Ovary (tissue), 7 donors: ENCODE measurements at regions not wholly inside any gene's neighbourhood (a gene's known extent, or its start where the extent isn't known, plus 50 kb on each side); places are given as distances from the start of the nearest gene placed in this dataset.
"Not testable (repeated sequence)": the region's sequence is repeated elsewhere in the genome, so short reads cannot be mapped to it uniquely, and the experiment has no call there.

ENCODE experiments used
- DNase-seq, 5 donors: peaks; one replicate each; pipeline ENCODE4 v3.0.0-alpha.2; 2019 to 2020
- H3K27ac ChIP-seq, 2 donors: fragments of 200-600 bp; one replicate each; pipeline versions ENCODE4 v1.5.1 to v1.8.0; 2019 to 2022
- H3K27me3 ChIP-seq: fragments of 200-600 bp; one replicate; pipeline ENCODE4 v1.8.0; 2022
- H3K36me3 ChIP-seq: fragments of 200-600 bp; sonication (generic); one replicate; pipeline ENCODE4 v1.5.1; 2019
- H3K4me1 ChIP-seq: one replicate; pipeline ENCODE4 v1.8.1; 2013; ENCODE audit warnings: mild to moderate bottlenecking, moderate library complexity; ENCODE audit not compliant: insufficient read depth
- H3K4me3 ChIP-seq: fragments of 200-600 bp; sonication (generic); one replicate; pipeline ENCODE4 v1.5.1; 2017
- H3K9me3 ChIP-seq, 2 donors: fragments of 200-600 bp in 1 of 2; sonication (generic) in 1 of 2; one replicate each; pipeline versions ENCODE4 v1.5.1 to v1.8.1; 2013 to 2019; ENCODE audit warnings: mild to moderate bottlenecking in 1 of 2, moderate library complexity in 1 of 2
- EP300 ChIP-seq: sonication (generic); formaldehyde crosslinking; IDR thresholded peaks from one replicate; pipeline ENCODE4 v1.6.1; 2017; ENCODE audit warnings: antibody characterized with exemption
- POLR2A ChIP-seq: fragments of 450-650 bp; IDR thresholded peaks from one replicate; pipeline ENCODE4 v1.6.1; 2017; ENCODE audit warnings: antibody characterized with exemption, mild to moderate bottlenecking, moderate library complexity
- WGBS, 3 donors: extraction: QIAGEN DNeasy Blood & Tissue Kit in 1 of 3; methylation state at CpG; one replicate each; pipeline versions ENCODE4 v1.1.5 to v1.1.7; 2013 to 2017; 5-methylcytosine and 5-hydroxymethylcytosine counted together
- intact Hi-C, 4 donors: fragments of 100-400 bp; cut with DNase I; formaldehyde crosslinking; loops; one replicate each; pipeline versions ENCODE4 v1.11.0 to v1.15.1; 2022 to 2023
- TF ChIP-seq, protein P1 (sequence below), 3 donors: fragments of 450-650 bp in 2 of 3; fragments of 200-600 bp in 1 of 3; IDR thresholded peaks; one replicate each; pipeline versions ENCODE4 v1.5.1 to v1.8.0; 2016 to 2022; ENCODE audit warnings: antibody characterized with exemption in 3 of 3, mild to moderate bottlenecking in 1 of 3
- donor health status: DM: no; HTN: no; CAD: no; lungs with moderate emphysema.
- donor health status: DM: no; HTN: no; CAD: no.
- donor health status: Bipolar disorder and iron deficiency.
- donor health status: DM: no; HTN: no; CAD: no.
- donor health status: DM: yes; HTN: yes; CAD: no.

GRCh38 chr12:46635818-46636217, 190.0 kb downstream of the SLC38A4 start:
- TF ChIP-seq EP300 (no peak), POLR2A (no peak)
- TF ChIP-seq, protein P1, sequence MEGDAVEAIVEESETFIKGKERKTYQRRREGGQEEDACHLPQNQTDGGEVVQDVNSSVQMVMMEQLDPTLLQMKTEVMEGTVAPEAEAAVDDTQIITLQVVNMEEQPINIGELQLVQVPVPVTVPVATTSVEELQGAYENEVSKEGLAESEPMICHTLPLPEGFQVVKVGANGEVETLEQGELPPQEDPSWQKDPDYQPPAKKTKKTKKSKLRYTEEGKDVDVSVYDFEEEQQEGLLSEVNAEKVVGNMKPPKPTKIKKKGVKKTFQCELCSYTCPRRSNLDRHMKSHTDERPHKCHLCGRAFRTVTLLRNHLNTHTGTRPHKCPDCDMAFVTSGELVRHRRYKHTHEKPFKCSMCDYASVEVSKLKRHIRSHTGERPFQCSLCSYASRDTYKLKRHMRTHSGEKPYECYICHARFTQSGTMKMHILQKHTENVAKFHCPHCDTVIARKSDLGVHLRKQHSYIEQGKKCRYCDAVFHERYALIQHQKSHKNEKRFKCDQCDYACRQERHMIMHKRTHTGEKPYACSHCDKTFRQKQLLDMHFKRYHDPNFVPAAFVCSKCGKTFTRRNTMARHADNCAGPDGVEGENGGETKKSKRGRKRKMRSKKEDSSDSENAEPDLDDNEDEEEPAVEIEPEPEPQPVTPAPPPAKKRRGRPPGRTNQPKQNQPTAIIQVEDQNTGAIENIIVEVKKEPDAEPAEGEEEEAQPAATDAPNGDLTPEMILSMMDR (IDR thresholded peaks at IDR 0.05) = no peak
- Histone ChIP-seq H3K36me3 (no peaks in the 10 kb centered on the region), H3K27me3 (no peaks in the 10 kb centered on the region), H3K4me1 (no peaks in the 10 kb centered on the region), H3K9me3 (no peaks in the 10 kb centered on the region), H3K4me3 (no peak overlapping the region), H3K27ac (no peak overlapping the region)
- DNase-seq = no peak
- intact Hi-C loops = no loop called here

- H3K4me1 ChIP-seq = no peaks in the 10 kb centered on the region
- no peaks in the 10 kb centered on the region for H3K9me3 ChIP-seq
- no peak for DNase-seq
- no peaks in the 10 kb centered on the region for H3K36me3 ChIP-seq
- intact Hi-C loops = no loop called here
- no peak for TF ChIP-seq EP300
- TF ChIP-seq, protein P1 (IDR thresholded peaks at IDR 0.05) = no peak
- TF ChIP-seq POLR2A = no peak
- WGBS, 3 donors = 85 to 91% (median 88%) methylated on average over 4 of the region's 4 CpGs
- H3K27me3 ChIP-seq = no peaks in the 10 kb centered on the region
- H3K27ac ChIP-seq = no peak overlapping the region
- no peak overlapping the region for H3K4me3 ChIP-seq
Measured at GRCh38 chr12:46629331-46630229, 196.2 kb downstream of the SLC38A4 start.

- H3K36me3 ChIP-seq = no peaks in the 10 kb centered on the region
- TF ChIP-seq, protein P1 (IDR thresholded peaks at IDR 0.05) = no peak
- no peak for TF ChIP-seq EP300
- TF ChIP-seq POLR2A = no peak
- H3K27me3 ChIP-seq = no peaks in the 10 kb centered on the region
- no peak overlapping the region for H3K27ac ChIP-seq
- no peak for DNase-seq
- intact Hi-C loops = no loop called here
- WGBS, 3 donors = 94 to 98% (median 97%) methylated on average over 1 of the region's 1 CpG
- H3K4me3 ChIP-seq = no peak overlapping the region
- no peaks in the 10 kb centered on the region for H3K9me3 ChIP-seq
- H3K4me1 ChIP-seq = no peaks in the 10 kb centered on the region
Measured at GRCh38 chr12:46628176-46628575, 197.6 kb downstream of the SLC38A4 start.

- 96 to 98% (median 98%) methylated on average over 3 of the region's 3 CpGs for WGBS, 3 donors
- Histone ChIP-seq H3K36me3 (no peaks in the 10 kb centered on the region), H3K9me3 (no peaks in the 10 kb centered on the region), H3K4me3 (no peak overlapping the region), H3K4me1 (no peaks in the 10 kb centered on the region), H3K27me3 (no peaks in the 10 kb centered on the region), H3K27ac (no peak overlapping the region)
- no peak for DNase-seq
- TF ChIP-seq EP300 = no peak
- TF ChIP-seq POLR2A = no peak
- TF ChIP-seq, protein P1 (IDR thresholded peaks at IDR 0.05) = no peak
- intact Hi-C loops = no loop called here
Measured at GRCh38 chr12:46627686-46628085, 198.1 kb downstream of the SLC38A4 start.

- H3K27ac ChIP-seq, H3K9me3 ChIP-seq, H3K4me1 ChIP-seq, H3K27me3 ChIP-seq, H3K4me3 ChIP-seq, intact Hi-C loops, H3K36me3 ChIP-seq, DNase-seq: not testable (repeated sequence)
- WGBS, 3 donors = 89 to 97% (median 95%) methylated on average over 4 to 5 of the region's 5 CpGs
Measured at GRCh38 chr12:46619474-46619873, 206.3 kb downstream of the SLC38A4 start.

DNA sequence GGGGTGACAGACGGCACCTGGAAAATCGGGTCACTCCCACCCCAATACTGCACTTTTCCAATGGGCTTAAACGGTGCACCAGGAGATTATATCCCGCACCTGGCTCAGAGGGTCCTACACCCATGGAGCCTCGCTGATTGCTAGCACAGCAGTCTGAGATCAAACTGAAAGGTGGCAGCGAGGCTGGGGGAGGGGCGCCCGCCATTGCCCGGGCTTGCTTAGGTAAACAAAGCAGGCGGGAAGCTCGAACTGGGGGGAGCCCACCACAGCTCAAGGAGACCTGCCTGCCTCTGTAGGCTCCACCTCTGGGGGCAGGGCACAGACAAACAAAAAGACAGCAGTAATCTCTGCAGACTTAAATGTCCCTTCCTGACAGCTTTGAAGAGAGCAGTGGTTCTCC, 208.1 kb downstream of the SLC38A4 start:
- H3K4me3 ChIP-seq, H3K9me3 ChIP-seq, DNase-seq, H3K4me1 ChIP-seq, H3K27ac ChIP-seq, H3K36me3 ChIP-seq, intact Hi-C loops, H3K27me3 ChIP-seq: not testable (repeated sequence)
- WGBS, 3 donors = 92 to 97% (median 94%) methylated on average over 11 of the region's 11 CpGs
